Stimulated activated CD8-positive, alpha-beta memory T cell treated with anti-CD3 and anti-CD28 coated beads, Interleukin-12 subunit alpha, Interleukin-12 subunit beta, amount 100 ng/mL, for 24 hours (primary cell): ENCODE measurements at regions not wholly inside any gene's neighbourhood (a gene's known extent, or its start where the extent isn't known, plus 50 kb on each side); places are given as distances from the start of the nearest gene placed in this dataset.
"Not testable (repeated sequence)": the region's sequence is repeated elsewhere in the genome, so short reads cannot be mapped to it uniquely, and the experiment has no call there.

Source experiments
- DNase-seq: peaks from one replicate; pipeline ENCODE4 v3.0.0-alpha.2; 2020; ENCODE audit errors: extremely low read depth

DNA sequence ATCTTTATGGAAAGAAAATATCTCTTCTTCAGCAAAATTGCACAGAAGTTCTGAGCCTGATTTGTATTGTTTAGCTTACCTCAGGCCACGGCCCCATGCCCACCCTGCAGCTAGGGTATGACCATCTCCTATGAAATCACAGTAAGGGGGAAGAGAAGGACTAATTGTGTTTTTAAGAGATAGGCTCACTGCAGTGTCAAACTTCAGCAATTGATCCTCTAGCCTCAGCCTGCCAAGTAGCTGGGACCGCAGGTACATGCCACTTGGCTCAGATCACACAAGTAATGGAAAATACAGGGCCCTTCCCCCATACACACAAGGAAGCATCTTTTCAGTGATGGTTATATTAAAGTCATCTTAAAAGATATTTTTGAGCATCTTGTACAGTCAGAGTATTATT is 60.0 kb downstream of the DMAC1 start:
- DNase-seq = no peak

DNA sequence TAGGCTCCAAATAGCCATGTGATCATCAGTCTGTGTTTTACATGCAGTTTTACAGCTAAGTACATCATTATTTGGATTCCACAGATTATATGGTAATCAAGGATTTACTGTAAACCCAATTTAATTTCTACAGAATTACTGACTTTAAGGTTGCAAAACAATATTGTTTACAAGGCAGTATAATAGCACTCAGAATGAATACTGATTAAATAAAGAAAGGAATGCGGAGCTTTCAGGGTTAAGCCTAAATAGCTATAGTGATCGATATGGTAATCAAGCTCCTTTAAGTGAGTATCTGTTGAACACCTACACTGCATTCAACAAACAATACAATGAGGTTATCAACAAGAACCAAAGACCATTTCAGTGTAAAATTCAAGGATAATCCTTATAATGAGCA is 64.3 kb downstream of the DMAC1 start:
- DNase-seq = no peak

GRCh38 chr9:7730164-7730445 is 69.5 kb downstream of the DMAC1 start:
- DNase-seq = no peak

DNA sequence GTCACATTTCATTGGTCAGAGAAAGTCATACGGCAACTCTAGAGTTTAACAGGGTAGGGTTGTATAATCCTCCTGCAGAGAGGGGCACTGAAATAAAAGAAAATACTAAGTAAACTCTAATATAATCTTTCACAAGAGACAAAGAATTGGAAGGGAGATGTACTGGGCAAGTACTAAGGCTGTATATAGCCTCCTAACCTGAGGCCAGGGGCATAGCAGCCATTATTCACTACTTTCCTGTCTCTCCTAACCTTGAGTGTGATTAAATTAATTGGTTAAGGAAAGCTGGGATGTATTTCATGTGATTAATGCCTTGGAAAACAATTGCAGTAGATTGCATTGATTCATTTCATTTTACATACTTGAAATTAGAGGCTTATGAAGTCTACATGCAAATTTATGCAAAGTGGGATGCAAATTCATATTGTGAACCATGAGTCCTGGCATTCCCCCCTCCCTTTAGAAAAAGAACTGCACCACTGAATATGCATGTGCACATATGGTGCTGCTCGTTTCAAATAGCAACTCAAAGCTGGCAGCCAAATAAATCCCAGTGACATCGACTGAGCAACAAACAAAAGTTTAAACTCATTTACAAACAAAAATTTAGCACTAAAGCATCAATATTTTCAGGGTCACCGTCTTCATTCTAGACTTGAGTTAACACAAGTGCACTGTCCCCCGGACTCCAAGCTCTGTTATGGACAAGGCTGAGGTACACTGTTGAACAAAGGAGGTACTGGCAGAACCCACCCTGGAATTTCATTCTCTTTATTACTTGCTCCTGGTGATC is 70.0 kb downstream of the DMAC1 start:
- no peak for DNase-seq

- no peak for DNase-seq
These were observed 78.3 kb downstream of the DMAC1 start for GRCh38 chr9:7721291-7721690.

DNA sequence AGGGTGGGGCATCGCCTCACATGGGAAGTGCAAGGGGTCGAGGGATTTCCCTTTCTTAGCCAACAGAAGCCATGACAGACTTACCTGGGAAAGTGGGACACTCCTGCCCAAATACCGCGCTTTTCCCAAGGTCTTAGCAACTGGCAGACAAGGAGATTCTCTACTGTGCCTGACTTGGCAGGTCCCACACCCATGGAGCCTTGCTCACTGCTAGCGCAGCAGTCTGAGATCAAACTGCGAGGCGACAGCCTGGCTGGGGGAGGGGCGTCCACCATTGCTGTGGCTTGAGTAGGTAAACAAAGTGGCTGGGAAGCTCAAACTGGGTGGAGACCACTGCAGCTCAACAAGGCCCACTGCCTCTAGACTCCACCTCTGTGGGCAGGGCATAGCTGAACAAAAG is 86.5 kb downstream of the DMAC1 start:
- not testable (repeated sequence) for DNase-seq

DNA sequence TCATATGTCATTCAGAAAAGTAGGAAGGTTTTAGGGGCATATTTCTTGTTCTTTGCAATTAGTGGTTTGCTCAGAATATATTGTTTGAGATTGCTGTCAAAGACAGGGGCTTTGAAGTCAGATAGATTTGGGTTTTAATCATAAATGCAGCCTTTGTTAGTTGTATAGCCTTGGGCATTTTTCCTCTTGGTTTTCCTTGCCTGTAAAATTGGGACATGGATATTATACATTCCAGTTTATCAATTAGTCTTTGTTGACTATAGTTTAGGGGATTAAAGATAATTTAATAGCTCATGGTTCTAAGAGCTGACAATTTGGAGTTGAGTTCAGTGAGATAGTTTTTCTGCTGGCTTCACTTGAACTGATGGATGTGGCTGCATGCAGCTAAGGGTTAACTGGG is 88.9 kb downstream of the DMAC1 start:
- no peak for DNase-seq

DNA sequence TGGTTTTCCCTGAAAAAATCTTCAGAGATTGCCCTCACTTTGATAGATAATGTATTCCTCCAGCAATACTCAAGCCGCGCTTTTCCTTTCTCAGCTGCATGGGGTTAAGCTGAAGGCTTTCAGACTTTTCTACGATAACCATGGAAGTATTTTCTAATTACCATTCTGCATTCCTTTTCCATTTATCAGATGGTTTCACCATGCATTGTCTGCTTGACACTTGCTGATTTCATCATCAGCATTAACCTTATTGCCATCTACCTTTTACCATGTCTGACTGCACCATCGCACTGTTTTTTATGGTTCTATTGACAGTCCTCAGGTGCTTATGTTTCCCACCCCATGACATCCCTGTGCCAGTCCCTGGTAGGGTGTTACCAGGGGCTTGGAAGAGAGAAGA is 91.6 kb downstream of the DMAC1 start:
- no peak for DNase-seq

GRCh38 chr9:7704543-7704942 is 95.0 kb downstream of the DMAC1 start:
- no peak for DNase-seq

- DNase-seq = no peak
These were observed 107.7 kb downstream of the DMAC1 start for GRCh38 chr9:7691909-7692308.

DNA sequence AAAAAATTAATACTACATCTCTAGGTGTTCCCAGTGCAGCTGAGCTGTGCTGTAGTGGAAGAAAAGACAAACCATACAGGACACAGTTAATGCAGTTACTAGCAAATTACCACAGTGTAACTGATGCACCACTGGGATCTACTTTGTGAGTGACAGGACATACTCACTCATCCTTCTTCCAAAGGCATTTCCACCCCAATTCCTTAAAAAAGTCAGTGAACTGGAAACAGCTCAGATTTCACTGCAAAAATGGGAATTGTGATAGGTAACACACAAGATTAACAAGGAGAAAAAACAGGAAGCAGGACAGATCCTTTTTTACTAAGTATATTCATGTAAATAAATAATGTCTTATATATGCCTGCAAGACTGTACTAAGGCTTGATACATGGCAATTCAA is 109.6 kb downstream of the DMAC1 start:
- DNase-seq = no peak

GRCh38 chr9:7688626-7689025 is 111.0 kb downstream of the DMAC1 start:
- no peak for DNase-seq

- no peak for DNase-seq
These were observed 122.9 kb downstream of the DMAC1 start for GRCh38 chr9:7676609-7677156.

DNA sequence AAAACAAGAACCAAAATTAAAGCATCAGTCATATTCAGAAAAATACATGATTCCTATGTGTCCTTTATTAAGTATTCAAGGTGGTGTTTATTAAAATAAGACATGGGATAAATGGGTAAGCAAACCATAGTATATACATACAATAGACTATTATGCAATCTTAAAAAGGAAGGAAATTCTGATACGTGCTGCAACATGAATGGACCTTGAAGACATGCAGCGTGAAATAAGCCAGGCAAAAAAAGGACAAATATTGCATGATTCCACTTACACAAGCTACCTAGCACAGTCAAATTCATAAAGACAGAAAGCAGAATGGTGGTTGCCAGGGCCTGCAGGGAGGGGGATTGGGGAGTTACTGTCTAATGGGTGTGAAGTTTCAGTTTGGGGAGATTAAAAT is 127.7 kb downstream of the DMAC1 start:
- DNase-seq = no peak

GRCh38 chr9:7668541-7668940 is 131.0 kb downstream of the DMAC1 start:
- no peak for DNase-seq

DNA sequence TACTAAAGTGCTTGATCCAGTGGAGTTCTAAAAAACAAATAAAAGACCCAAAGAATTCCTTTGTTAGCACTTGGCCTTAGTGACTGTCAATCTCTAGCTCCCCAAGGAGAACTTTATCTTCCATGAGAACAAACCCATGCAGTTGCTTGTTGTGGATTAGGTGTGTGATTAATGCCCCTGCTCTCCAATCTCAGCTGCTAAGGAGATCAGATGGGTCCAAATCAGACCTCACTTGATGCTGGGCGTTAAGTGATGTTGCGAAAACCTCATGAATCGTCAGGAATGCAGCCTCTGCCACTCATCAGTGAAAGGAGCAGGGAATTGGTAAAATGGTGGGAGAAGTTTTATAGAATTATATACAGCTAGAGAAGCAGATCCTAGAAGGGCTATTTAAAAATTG is 133.7 kb downstream of the DMAC1 start:
- no peak for DNase-seq

DNA sequence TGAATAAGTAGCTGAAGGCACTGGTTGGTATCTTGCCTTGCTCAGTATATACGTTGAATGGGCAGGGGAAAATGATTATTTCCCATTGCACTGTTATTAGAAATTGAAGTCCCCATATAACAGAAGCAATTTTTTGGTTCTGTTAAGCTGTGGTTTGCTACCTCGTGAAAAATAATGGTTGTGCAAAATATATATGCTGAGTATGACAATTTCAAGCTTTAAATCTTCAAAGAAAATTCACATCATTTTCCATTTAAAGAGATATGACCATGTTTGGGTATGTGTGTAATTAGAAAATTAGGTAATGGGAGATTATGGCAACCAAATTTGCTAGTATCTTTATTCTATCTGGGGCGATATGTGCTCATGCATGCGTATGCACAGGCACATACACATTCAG is 139.8 kb downstream of the DMAC1 start:
- DNase-seq = no peak

- no peak for DNase-seq
These were observed 142.9 kb downstream of the DMAC1 start for GRCh38 chr9:7656636-7657035.

DNA sequence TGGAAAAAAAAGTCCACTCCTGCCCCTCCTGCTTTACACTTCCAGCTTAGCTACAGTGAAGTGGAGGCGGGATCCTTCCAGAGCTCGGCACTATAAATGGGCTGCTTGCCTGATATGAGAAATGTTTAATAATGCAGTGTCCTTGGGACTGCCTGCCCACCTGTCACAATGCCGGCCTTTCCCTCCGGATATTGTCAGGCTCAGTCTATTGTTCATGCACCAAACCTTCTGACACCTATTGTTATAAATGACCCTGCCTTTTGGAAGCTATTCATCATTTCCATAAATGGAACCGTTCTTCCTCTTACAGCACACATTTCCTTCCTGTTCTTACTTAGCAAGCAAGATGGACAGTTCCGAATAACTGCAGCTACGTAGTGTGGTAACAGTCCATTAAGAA is 146.3 kb downstream of the DMAC1 start:
- DNase-seq = no peak

GRCh38 chr9:7640231-7640630 is 159.3 kb downstream of the DMAC1 start:
- no peak for DNase-seq

- no peak for DNase-seq
These were observed 160.1 kb downstream of the DMAC1 start for GRCh38 chr9:7639471-7639870.

- no peak for DNase-seq
These were observed 162.6 kb downstream of the DMAC1 start for GRCh38 chr9:7636838-7637467.

DNA sequence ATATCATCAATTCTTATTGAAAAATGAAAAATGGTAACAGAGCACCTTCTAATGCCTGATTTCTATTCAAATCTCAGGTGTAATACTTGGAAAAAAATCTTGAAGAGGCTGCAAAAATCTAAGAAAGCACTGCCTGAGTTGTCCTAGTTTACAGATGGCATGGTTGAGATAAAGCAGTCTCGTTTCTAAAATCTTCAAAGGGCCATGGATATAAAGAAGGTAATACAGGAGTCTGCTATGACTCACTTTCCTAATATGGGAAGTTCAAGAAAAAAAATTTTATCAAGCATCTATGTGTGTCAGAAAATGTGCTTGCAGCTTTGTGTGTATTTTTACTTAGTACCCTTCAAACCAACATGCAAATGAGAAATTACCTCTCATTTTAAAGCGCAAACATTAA is 163.3 kb downstream of the DMAC1 start:
- no peak for DNase-seq

DNA sequence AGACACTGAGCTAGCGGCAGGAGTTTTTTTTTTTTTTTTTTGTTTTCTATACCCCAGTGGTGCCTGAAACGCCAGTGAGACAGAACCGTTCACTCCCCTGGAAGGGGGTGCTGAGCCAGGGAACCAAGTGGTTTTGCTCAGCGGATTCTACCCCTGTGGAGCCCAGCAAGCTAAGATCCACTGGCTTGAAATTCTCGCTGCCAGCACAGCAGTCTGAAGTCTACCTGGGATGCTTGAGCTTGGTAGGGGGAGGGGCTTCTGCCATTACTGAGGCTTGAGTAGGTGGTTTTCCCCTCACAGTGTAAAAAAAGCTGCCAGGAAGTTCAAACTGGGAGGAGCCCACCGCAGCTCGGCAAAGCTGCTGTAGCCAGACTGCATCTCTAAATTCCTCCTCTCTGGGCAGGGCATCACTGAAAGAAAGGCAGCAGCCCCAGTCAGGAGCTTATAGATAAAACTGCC is 173.0 kb downstream of the DMAC1 start:
- not testable (repeated sequence) for DNase-seq
